ENCODE measurements at regions not wholly inside any gene's neighbourhood (a gene's known extent, or its start where the extent isn't known, plus 50 kb on each side); places are given as distances from the start of the nearest gene placed in this dataset.

DNA sequence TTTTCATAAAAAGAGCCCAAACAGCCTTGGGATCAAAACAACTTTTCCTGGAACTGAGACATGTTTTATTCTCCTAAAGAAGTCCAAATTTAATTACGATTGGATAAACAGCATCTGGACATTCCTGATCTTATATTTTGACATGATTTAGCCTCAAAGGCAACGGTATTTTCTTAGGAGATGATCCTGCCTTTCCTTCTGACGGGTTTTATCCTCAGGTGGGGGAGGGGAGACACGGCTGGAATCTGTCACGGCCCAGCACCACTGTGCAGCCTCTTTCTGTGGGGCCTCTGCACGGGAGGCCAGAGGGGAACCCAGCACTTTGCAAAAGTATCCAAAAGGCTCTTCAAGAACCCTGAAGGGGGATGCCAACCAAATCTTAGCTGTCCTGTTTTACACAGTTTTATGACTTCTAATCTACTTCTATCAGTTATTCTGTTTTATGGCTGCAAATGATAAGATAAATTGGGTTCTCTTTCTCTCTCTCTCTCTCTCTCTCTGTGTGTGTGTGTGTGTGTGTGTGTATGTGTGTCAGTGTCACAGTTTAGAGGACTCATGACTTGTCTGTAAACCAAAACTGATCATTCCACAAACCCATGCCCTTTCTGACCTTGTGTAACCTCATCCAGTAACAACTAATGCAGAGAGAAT lies 321.1 kb upstream of the NPVF start:
- H3K36me3 ChIP-seq: no peaks in the 10 kb centered on the region
- WGBS, 2 donors: 18 to 63% methylated on average over 6 of the region's 6 CpGs
- DNase-seq: no peak
- no peak overlapping the region for H3K4me3 ChIP-seq
- no peak overlapping the region for H3K27ac ChIP-seq
- H3K4me1 ChIP-seq: no peaks in the 10 kb centered on the region
- intact Hi-C loops (cut with DNase I): no loop called here
- no peaks in the 10 kb centered on the region for H3K27me3 ChIP-seq
- H3K9me3 ChIP-seq: no peaks in the 10 kb centered on the region
- no peak for TF ChIP-seq POLR2A (IDR thresholded peaks at IDR 0.05)
- TF ChIP-seq POLR2AphosphoS5 (IDR thresholded peaks at IDR 0.05): no peak
- TF ChIP-seq CTCF (IDR thresholded peaks at IDR 0.05): no peak

- WGBS, 2 donors: 85 to 90% methylated on average over 5 of the region's 5 CpGs
Observed at GRCh38 chr7:25550149-25550548, 321.9 kb upstream of the NPVF start.

GRCh38 chr7:25552998-25553397 lies 324.7 kb upstream of the NPVF start:
- no peaks in the 10 kb centered on the region for H3K27me3 ChIP-seq
- no peak for DNase-seq
- H3K4me3 ChIP-seq: no peak overlapping the region
- peaks cover 0 to 4% (median 0%) of the 10 kb centered on the region in 4 donors for H3K4me1 ChIP-seq
- TF ChIP-seq EP300 (IDR thresholded peaks at IDR 0.05) (no peak), POLR2AphosphoS5 (IDR thresholded peaks at IDR 0.05) (no peak), CTCF (IDR thresholded peaks at IDR 0.05) (no peak), POLR2A (IDR thresholded peaks at IDR 0.05) (no peak)
- no peak overlapping the region for H3K27ac ChIP-seq
- no peaks in the 10 kb centered on the region for H3K36me3 ChIP-seq
- no peaks in the 10 kb centered on the region for H3K9me3 ChIP-seq
- intact Hi-C loops (cut with DNase I): no loop called here
- 76 to 79% methylated on average over 3 of the region's 3 CpGs for WGBS, 2 donors

More at GRCh38 chr7:25550149-25550548, 321.9 kb upstream of the NPVF start:
- intact Hi-C loops (cut with DNase I): no loop called here
- Histone ChIP-seq H3K27ac (no peak overlapping the region), H3K36me3 (no peaks in the 10 kb centered on the region), H3K9me3 (no peaks in the 10 kb centered on the region), H3K4me3 (no peak overlapping the region), H3K27me3 (no peaks in the 10 kb centered on the region), H3K4me1 (no peaks in the 10 kb centered on the region)
- DNase-seq: no peak
- TF ChIP-seq POLR2A (IDR thresholded peaks at IDR 0.05) (no peak), CTCF (IDR thresholded peaks at IDR 0.05) (no peak), EP300 (IDR thresholded peaks at IDR 0.05) (no peak), POLR2AphosphoS5 (IDR thresholded peaks at IDR 0.05) (no peak)

DNA sequence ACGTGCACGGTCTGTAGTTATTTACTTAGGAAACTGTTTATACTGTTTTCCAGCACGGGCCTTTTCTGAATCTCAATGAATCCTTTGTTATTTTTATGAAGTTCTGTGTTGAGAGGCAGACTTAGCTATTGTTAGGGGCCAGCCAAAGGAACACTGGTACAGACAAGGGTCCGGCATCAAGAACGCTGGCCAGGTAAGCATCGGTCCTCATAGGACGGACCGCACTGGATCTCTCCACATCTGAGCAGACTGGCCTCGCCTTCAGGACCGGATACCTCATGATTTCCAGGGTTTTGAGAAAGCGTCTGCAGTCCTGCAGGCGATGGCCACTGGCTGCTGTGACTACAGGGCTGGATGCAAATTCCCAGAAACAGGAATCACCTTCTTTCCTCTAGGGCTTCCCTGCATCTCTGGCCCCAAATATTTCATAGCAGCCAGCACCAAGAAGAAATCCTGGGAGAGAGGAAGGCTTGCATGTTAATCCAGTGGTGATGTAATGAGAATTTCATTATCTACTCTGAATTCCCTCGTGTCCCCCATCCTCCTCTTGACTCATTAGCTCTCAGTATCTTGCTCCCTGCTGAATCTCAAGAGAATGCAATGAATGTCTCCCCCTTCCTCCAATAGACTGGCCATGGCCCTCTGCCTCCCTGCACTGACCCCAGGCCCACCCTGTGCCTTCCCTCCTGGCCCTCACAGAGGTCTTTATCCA lies 325.4 kb upstream of the NPVF start:
- no peak for DNase-seq

More for the DNA sequence above, 325.4 kb upstream of the NPVF start:
- Histone ChIP-seq H3K27ac (no peak overlapping the region), H3K36me3 (no peaks in the 10 kb centered on the region), H3K9me3 (peaks cover 0 to 3% (median 0%) of the 10 kb centered on the region in 4 donors), H3K4me1 (peaks cover 0 to 4% (median 0%) of the 10 kb centered on the region in 4 donors), H3K27me3 (no peaks in the 10 kb centered on the region), H3K4me3 (no peak overlapping the region)
- TF ChIP-seq POLR2A (IDR thresholded peaks at IDR 0.05): no peak
- TF ChIP-seq CTCF (IDR thresholded peaks at IDR 0.05): no peak
- TF ChIP-seq POLR2AphosphoS5 (IDR thresholded peaks at IDR 0.05): no peak
- TF ChIP-seq EP300 (IDR thresholded peaks at IDR 0.05): no peak
- WGBS, 2 donors: 75 to 79% methylated on average over 13 of the region's 13 CpGs
- intact Hi-C loops (cut with DNase I): no loop called here

Measured in sigmoid colon (tissue), 6 donors.